ENCODE measurements at regions not wholly inside any gene's neighbourhood (a gene's known extent, or its start where the extent isn't known, plus 50 kb on each side); places are given as distances from the start of the nearest gene placed in this dataset.

GRCh38 chr19:29292562-29292961, 79.6 kb upstream of the UQCRFS1 start:
- ATAC-seq = no peak
- intact Hi-C loops (cut with DNase I) = no loop called here
- Histone ChIP-seq H3K27ac (no peak overlapping the region), H3K4me3 (no peak overlapping the region), H3K4me1 (no peaks in the 10 kb centered on the region), H3K27me3 (no peaks in the 10 kb centered on the region), H3K9me3 (no peaks in the 10 kb centered on the region), H3K36me3 (no peaks in the 10 kb centered on the region)
- no peak for TF ChIP-seq CTCF (IDR thresholded peaks at IDR 0.05)
- DNase-seq = peak; percentile 13

- Histone ChIP-seq H3K4me1 (no peaks in the 10 kb centered on the region), H3K27me3 (no peaks in the 10 kb centered on the region), H3K27ac (no peak overlapping the region), H3K4me3 (no peak overlapping the region), H3K9me3 (no peaks in the 10 kb centered on the region), H3K36me3 (no peaks in the 10 kb centered on the region)
- peak; percentile 11 for DNase-seq
- TF ChIP-seq CTCF (IDR thresholded peaks at IDR 0.05) = no peak
- ATAC-seq = no peak
- intact Hi-C loops (cut with DNase I) = no loop called here
Observed at GRCh38 chr19:29293292-29293691, 80.3 kb upstream of the UQCRFS1 start.

GRCh38 chr19:29293736-29294342, 80.9 kb upstream of the UQCRFS1 start:
- no peaks in the 10 kb centered on the region for H3K4me1 ChIP-seq
- H3K27me3 ChIP-seq = no peaks in the 10 kb centered on the region
- no peak overlapping the region for H3K27ac ChIP-seq
- no peak overlapping the region for H3K4me3 ChIP-seq
- intact Hi-C loops (cut with DNase I) = no loop called here
- ATAC-seq (no peak), DNase-seq (peak; percentile 49)
- H3K36me3 ChIP-seq = no peaks in the 10 kb centered on the region
- H3K9me3 ChIP-seq = no peaks in the 10 kb centered on the region
- TF ChIP-seq CTCF (IDR thresholded peaks at IDR 0.05) = no peak

GRCh38 chr19:29294343-29294811, 81.4 kb upstream of the UQCRFS1 start:
- intact Hi-C loops (cut with DNase I) = no loop called here
- DNase-seq = no peak
- no peak for ATAC-seq

GRCh38 chr19:29295285-29295684, 82.3 kb upstream of the UQCRFS1 start:
- Histone ChIP-seq H3K27me3 (no peaks in the 10 kb centered on the region), H3K27ac (no peak overlapping the region), H3K4me3 (no peak overlapping the region), H3K36me3 (no peaks in the 10 kb centered on the region), H3K9me3 (no peaks in the 10 kb centered on the region), H3K4me1 (no peaks in the 10 kb centered on the region)
- TF ChIP-seq CTCF (IDR thresholded peaks at IDR 0.05) = no peak
- intact Hi-C loops (cut with DNase I) = no loop called here
- ATAC-seq = no peak
- DNase-seq = no peak

More at GRCh38 chr19:29294343-29294811, 81.4 kb upstream of the UQCRFS1 start:
- H3K4me1 ChIP-seq = no peaks in the 10 kb centered on the region
- TF ChIP-seq CTCF (IDR thresholded peaks at IDR 0.05) = no peak
- no peaks in the 10 kb centered on the region for H3K36me3 ChIP-seq
- H3K27me3 ChIP-seq = no peaks in the 10 kb centered on the region
- H3K9me3 ChIP-seq = no peaks in the 10 kb centered on the region
- H3K4me3 ChIP-seq = no peak overlapping the region
- H3K27ac ChIP-seq = no peak overlapping the region

GRCh38 chr19:29297381-29297780, 84.4 kb upstream of the UQCRFS1 start:
- Histone ChIP-seq H3K27me3 (no peaks in the 10 kb centered on the region), H3K4me1 (no peaks in the 10 kb centered on the region), H3K9me3 (no peaks in the 10 kb centered on the region), H3K27ac (no peak overlapping the region), H3K4me3 (no peak overlapping the region), H3K36me3 (no peaks in the 10 kb centered on the region)
- no peak for TF ChIP-seq CTCF (IDR thresholded peaks at IDR 0.05)
- DNase-seq (no peak), ATAC-seq (no peak)
- intact Hi-C loops (cut with DNase I) = no loop called here
